HCT116 (cell line): ENCODE measurements at regions not wholly inside any gene's neighbourhood (a gene's known extent, or its start where the extent isn't known, plus 50 kb on each side); places are given as distances from the start of the nearest gene placed in this dataset.

Source experiments
- ATAC-seq: fragments of 200-7000 bp; cut with Tn5 transposase; 2 replicates; pipeline ENCODE4 v1.9.1; 2020; ENCODE audit warnings: mild to moderate bottlenecking, moderate library complexity
- BruUV-seq: library from RNA; stranded (reverse); fragments of 400-500 nt; replicated peaks from 2 replicates; lab custom pipeline; 2021; lab: Mats Ljungman, UMichigan
- CTCF ChIA-PET: fragments of 300-600 bp; sonication (Branson Sonifier 250); formaldehyde crosslinking; loops from one replicate; lab custom pipeline; 2021; ENCODE audit warnings: antibody characterized with exemption; lab: Charles Lee
- POLR2A ChIA-PET: fragments of 300-600, 350-600 bp; sonication (Branson Sonifier 250); formaldehyde crosslinking; loops from one replicate; lab custom pipeline; 2021; ENCODE audit warnings: antibody characterized with exemption; lab: Charles Lee
- RAD21 ChIA-PET, 2 experiments: fragments of 300-600 bp; sonication (Branson Sonifier 250); formaldehyde crosslinking; loops; one replicate each; lab custom pipeline; 2023; ENCODE audit warnings: low total read pairs in 2 of 2; ENCODE audit not compliant: uncharacterized antibody in 2 of 2, unreplicated experiment in 2 of 2, low non-redundant PET in 1 of 2; lab: Charles Lee
- DNase-seq: peaks from one replicate; pipeline ENCODE4 v3.0.0-alpha.2; 2010; ENCODE audit warnings: low read depth, low spot score
- H2AFZ ChIP-seq: fragments of 200-600 bp; shearing (Covaris generic), sonication (generic); 2 replicates; pipeline ENCODE4 v1.6.1; 2017; ENCODE audit warnings: low read depth, mixed run types, mixed read lengths, antibody characterized with exemption, low read length; ENCODE audit not compliant: poor library complexity, severe bottlenecking
- H3K27ac ChIP-seq: 2 replicates; pipeline ENCODE4 v1.5.1; 2012; ENCODE audit warnings: low read depth, low read length
- H3K27me3 ChIP-seq: fragments of 200-600 bp; sonication (generic); 2 replicates; pipeline ENCODE4 v1.6.1; 2016; ENCODE audit warnings: mixed run types, low read length, mixed read lengths; ENCODE audit not compliant: insufficient read depth
- H3K36me3 ChIP-seq, 2 experiments: fragments of 200-500 bp in 1 of 2; fragments of 200-600 bp in 1 of 2; sonication (Bioruptor generic) in 1 of 2; sonication (generic) in 1 of 2; 2 replicates each; pipeline versions ENCODE4 v1.5.1 to v1.6.1; 2014 to 2016; ENCODE audit warnings: low read length in 2 of 2, inconsistent platforms in 1 of 2, mixed read lengths in 1 of 2, mixed run types in 1 of 2; ENCODE audit not compliant: insufficient read depth in 2 of 2, control insufficient read depth in 1 of 2
- H3K4me1 ChIP-seq, 2 experiments: fragments of 200-600 bp in 1 of 2; sonication (generic) in 1 of 2; 2 replicates each; pipeline versions ENCODE4 v1.5.1 to v1.6.1; 2012 to 2017; ENCODE audit warnings: low read length in 2 of 2, inconsistent platforms in 1 of 2, mild to moderate bottlenecking in 1 of 2, mixed read lengths in 1 of 2, mixed run types in 1 of 2, moderate library complexity in 1 of 2; ENCODE audit not compliant: insufficient read depth in 2 of 2, control insufficient read depth in 1 of 2
- H3K4me2 ChIP-seq: fragments of 200-600 bp; sonication (generic); 2 replicates; pipeline ENCODE4 v1.6.1; 2017; ENCODE audit warnings: mixed run types, low read length, mixed read lengths
- H3K4me3 ChIP-seq, 2 experiments: fragments of 200-600 bp in 1 of 2; sonication (generic) in 1 of 2; replicated peaks in 1 of 2; 2 replicates each; pipeline ENCODE4 v1.5.1; 2011 to 2016; ENCODE audit warnings: low read length in 2 of 2, control low read depth in 1 of 2, low read depth in 1 of 2, mild to moderate bottlenecking in 1 of 2, mixed read lengths in 1 of 2, mixed run types in 1 of 2
- H3K79me2 ChIP-seq: fragments of 200-600 bp; sonication (generic); 2 replicates; pipeline ENCODE4 v1.6.1; 2017; ENCODE audit warnings: mild to moderate bottlenecking, mixed run types, low read length, moderate library complexity, mixed read lengths; ENCODE audit not compliant: insufficient read depth
- H3K9ac ChIP-seq: fragments of 200-600 bp; sonication (generic); 2 replicates; pipeline ENCODE4 v1.6.1; 2016; ENCODE audit warnings: low read length, mixed read lengths
- H3K9me2 ChIP-seq: fragments of 200-600 bp; sonication (generic), shearing (Covaris generic); 2 replicates; pipeline ENCODE4 v1.6.1; 2017; ENCODE audit warnings: mixed run types, mild to moderate bottlenecking, moderate library complexity; ENCODE audit not compliant: insufficient read depth
- H3K9me3 ChIP-seq, 2 experiments: fragments of 200-500 bp in 1 of 2; fragments of 200-600 bp in 1 of 2; sonication (Bioruptor generic) in 1 of 2; sonication (generic) in 1 of 2; 2 replicates each; pipeline ENCODE4 v1.6.1; 2014 to 2017; ENCODE audit warnings: low read length in 2 of 2, mixed read lengths in 2 of 2, inconsistent platforms in 1 of 2, low read depth in 1 of 2, mild to moderate bottlenecking in 1 of 2, mixed run types in 1 of 2, moderate library complexity in 1 of 2; ENCODE audit not compliant: control insufficient read depth in 1 of 2, insufficient read depth in 1 of 2
- H4K20me1 ChIP-seq: fragments of 200-600 bp; sonication (generic), shearing (Covaris generic); 2 replicates; pipeline ENCODE4 v1.6.1; 2017; ENCODE audit warnings: mixed run types, mild to moderate bottlenecking, moderate library complexity; ENCODE audit not compliant: insufficient read depth
- ATF3 ChIP-seq: IDR thresholded peaks from 2 replicates; pipeline ENCODE4 v1.6.1; 2012
- CBX3 ChIP-seq: IDR thresholded peaks from 2 replicates; pipeline ENCODE4 v1.6.1; 2012; ENCODE audit warnings: low read depth
- CEBPB ChIP-seq: IDR thresholded peaks from 2 replicates; pipeline ENCODE4 v1.6.1; 2012; ENCODE audit warnings: low read depth
- CTCF ChIP-seq, 3 experiments: fragments of 200-600 bp in 1 of 3; sonication (generic) in 1 of 3; IDR thresholded peaks in 2 of 3; conservative IDR thresholded peaks in 1 of 3; 2 replicates each; pipeline ENCODE4 v1.5.1; 2012 to 2017; ENCODE audit warnings: low read depth in 2 of 3, low read length in 2 of 3, antibody characterized with exemption in 1 of 3, borderline replicate concordance in 1 of 3, control low read depth in 1 of 3, mild to moderate bottlenecking in 1 of 3, mixed read lengths in 1 of 3, mixed run types in 1 of 3, moderate library complexity in 1 of 3; ENCODE audit not compliant: insufficient read depth in 1 of 3
- EZH2 ChIP-seq: fragments of 200-600 bp; sonication (generic); IDR thresholded peaks from 2 replicates; pipeline ENCODE4 v1.6.1; 2017; ENCODE audit warnings: antibody characterized with exemption, mixed run types
- JUND ChIP-seq: IDR thresholded peaks from 2 replicates; pipeline ENCODE4 v1.6.1; 2012
- POLR2A ChIP-seq: IDR thresholded peaks from 2 replicates; pipeline ENCODE4 v1.7.0; 2011; ENCODE audit warnings: borderline replicate concordance; ENCODE audit not compliant: insufficient read depth, insufficient read length; ENCODE audit errors: extremely low read depth
- RAD21 ChIP-seq: IDR thresholded peaks from 2 replicates; pipeline ENCODE4 v1.6.1; 2012; ENCODE audit warnings: low read depth, mild to moderate bottlenecking
- REST ChIP-seq: IDR thresholded peaks from 2 replicates; pipeline ENCODE4 v1.6.1; 2012; ENCODE audit warnings: low read depth
- SP1 ChIP-seq: IDR thresholded peaks from 2 replicates; pipeline ENCODE4 v1.6.1; 2012; ENCODE audit warnings: low read depth
- SRF ChIP-seq: IDR thresholded peaks from 2 replicates; pipeline ENCODE4 v1.6.1; 2012; ENCODE audit warnings: low read depth
- TCF7L2 ChIP-seq: IDR thresholded peaks from 2 replicates; pipeline ENCODE4 v1.7.0; 2011; ENCODE audit warnings: borderline replicate concordance, inconsistent platforms; ENCODE audit not compliant: insufficient read depth, insufficient read length; ENCODE audit errors: extremely low read depth
- YY1 ChIP-seq: IDR thresholded peaks from 2 replicates; pipeline ENCODE4 v1.6.1; 2011; ENCODE audit warnings: low read length, low read depth, moderate library complexity, mild to moderate bottlenecking; ENCODE audit not compliant: insufficient replicate concordance; ENCODE audit errors: extremely low read depth
- ZFX ChIP-seq: fragments of 450-650 bp; IDR thresholded peaks from 2 replicates; pipeline ENCODE4 v1.6.1; 2017
- ZNF274 ChIP-seq: fragments of 200-500 bp; sonication (Bioruptor generic); IDR thresholded peaks from 2 replicates; pipeline ENCODE4 v1.6.1; 2014; ENCODE audit warnings: mild to moderate bottlenecking, low read depth, low read length, inconsistent platforms
- intact Hi-C: fragments of 100-400 bp; cut with micrococcal nuclease; formaldehyde crosslinking; loops from 2 replicates; pipeline ENCODE4 v1.10.0; 2022
- TF ChIP-seq, protein P1 (sequence below): IDR thresholded peaks from 2 replicates; pipeline ENCODE4 v1.6.1; 2011; ENCODE audit warnings: mild to moderate bottlenecking, low read length, moderate library complexity; ENCODE audit not compliant: insufficient replicate concordance; ENCODE audit errors: extremely low read depth

DNA sequence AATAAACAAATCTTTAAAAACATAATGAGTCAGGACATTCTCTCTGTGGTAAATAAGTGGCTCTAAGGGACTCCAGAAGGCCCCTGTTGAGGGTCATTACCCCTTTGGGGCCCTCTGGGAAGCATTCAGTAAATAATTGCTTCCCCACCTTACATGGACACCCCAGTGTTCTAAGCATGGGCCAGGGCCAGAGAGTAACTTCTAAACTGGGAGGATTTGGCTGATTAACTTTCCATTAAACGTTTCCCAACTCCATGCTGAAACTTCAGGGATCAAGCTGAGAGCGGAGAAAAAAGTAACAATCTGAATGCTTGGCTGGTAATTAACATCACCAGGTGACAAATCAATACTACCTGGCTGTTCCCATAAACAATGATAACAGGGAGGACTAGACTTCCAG, 783.9 kb upstream of the LRRC4C start:
- Histone ChIP-seq H3K79me2 (no peaks in the 10 kb centered on the region), H3K27ac (no peak overlapping the region), H3K4me2 (no peak overlapping the region), H3K36me3 (no peaks in the 10 kb centered on the region), H4K20me1 (no peaks in the 10 kb centered on the region), H3K27me3 (no peaks in the 10 kb centered on the region), H3K9me2 (no peaks in the 10 kb centered on the region), H3K9me3 (peaks cover 0 to 28% of the 10 kb centered on the region in 2 experiments; a peak in 2 of 4 replicates), H3K4me1 (no peaks in the 10 kb centered on the region), H3K9ac (no peak overlapping the region), H2AFZ (no peak overlapping the region), H3K4me3 (no peak overlapping the region)
- no peak for ATAC-seq
- ChIA-PET RAD21 (no interaction called here), CTCF (no interaction called here), POLR2A (no interaction called here)
- no peak for TF ChIP-seq POLR2A
- TF ChIP-seq YY1 = no peak
- no peak for TF ChIP-seq CTCF (IDR thresholded peaks at IDR 0.05 in 2 of 3, conservative IDR thresholded peaks at IDR 0.05 in 1 of 3; ENCODE audit: borderline replicate concordance in 1 of 3, insufficient read depth in 1 of 3, low read depth in 2 of 3, low read length in 2 of 3)
- TF ChIP-seq JUND = no peak
- no peak for TF ChIP-seq SRF
- TF ChIP-seq RAD21 = no peak
- TF ChIP-seq EZH2 = no peak
- no peak for TF ChIP-seq REST
- no peak for TF ChIP-seq CEBPB
- TF ChIP-seq, protein P1, sequence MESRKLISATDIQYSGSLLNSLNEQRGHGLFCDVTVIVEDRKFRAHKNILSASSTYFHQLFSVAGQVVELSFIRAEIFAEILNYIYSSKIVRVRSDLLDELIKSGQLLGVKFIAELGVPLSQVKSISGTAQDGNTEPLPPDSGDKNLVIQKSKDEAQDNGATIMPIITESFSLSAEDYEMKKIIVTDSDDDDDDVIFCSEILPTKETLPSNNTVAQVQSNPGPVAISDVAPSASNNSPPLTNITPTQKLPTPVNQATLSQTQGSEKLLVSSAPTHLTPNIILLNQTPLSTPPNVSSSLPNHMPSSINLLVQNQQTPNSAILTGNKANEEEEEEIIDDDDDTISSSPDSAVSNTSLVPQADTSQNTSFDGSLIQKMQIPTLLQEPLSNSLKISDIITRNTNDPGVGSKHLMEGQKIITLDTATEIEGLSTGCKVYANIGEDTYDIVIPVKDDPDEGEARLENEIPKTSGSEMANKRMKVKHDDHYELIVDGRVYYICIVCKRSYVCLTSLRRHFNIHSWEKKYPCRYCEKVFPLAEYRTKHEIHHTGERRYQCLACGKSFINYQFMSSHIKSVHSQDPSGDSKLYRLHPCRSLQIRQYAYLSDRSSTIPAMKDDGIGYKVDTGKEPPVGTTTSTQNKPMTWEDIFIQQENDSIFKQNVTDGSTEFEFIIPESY = no peak
- TF ChIP-seq ATF3 = no peak
- TF ChIP-seq TCF7L2 = no peak
- no peak for TF ChIP-seq ZFX
- no peak for TF ChIP-seq CBX3
- TF ChIP-seq ZNF274 = no peak
- no peak for TF ChIP-seq SP1
- no peak for DNase-seq
- BruUV-seq = no TSS peak
- intact Hi-C loops = no loop called here
